T-helper 17 cell (primary cell): ENCODE measurements at regions not wholly inside any gene's neighbourhood (a gene's known extent, or its start where the extent isn't known, plus 50 kb on each side); places are given as distances from the start of the nearest gene placed in this dataset.
"Not testable (repeated sequence)": the region's sequence is repeated elsewhere in the genome, so short reads cannot be mapped to it uniquely, and the experiment has no call there.

Experiments
- ATAC-seq: fragments of 150-1000 bp; cut with Tn5 transposase; 2 replicates; pipeline ENCODE4 v1.10.0; 2021; ENCODE audit warnings: mild to moderate bottlenecking, moderate library complexity
- DNase-seq, 3 donors: peaks; one replicate each; pipeline versions ENCODE4 v3.0.0 to v3.0.0-alpha.2; 2020 to 2021
- H3K9me3 ChIP-seq: one replicate; pipeline ENCODE4 v1.7.0; 2013; ENCODE audit warnings: low read length, mild to moderate bottlenecking; ENCODE audit not compliant: control insufficient read depth, poor library complexity, severe bottlenecking
- H3K27ac Mint-ChIP-seq: one replicate; pipeline ENCODE4 v1.8.0; 2022; ENCODE audit warnings: mild to moderate bottlenecking, moderate library complexity, mixed read lengths
- H3K27me3 Mint-ChIP-seq: one replicate; pipeline ENCODE4 v1.8.0; 2022; ENCODE audit warnings: mixed read lengths
- H3K36me3 Mint-ChIP-seq: one replicate; pipeline ENCODE4 v1.8.0; 2022; ENCODE audit warnings: low read depth, mixed read lengths
- H3K4me1 Mint-ChIP-seq: one replicate; pipeline ENCODE4 v1.8.0; 2022; ENCODE audit warnings: mild to moderate bottlenecking, mixed read lengths
- H3K4me3 Mint-ChIP-seq: one replicate; pipeline ENCODE4 v1.8.0; 2022; ENCODE audit warnings: mild to moderate bottlenecking, moderate library complexity, mixed read lengths

DNA sequence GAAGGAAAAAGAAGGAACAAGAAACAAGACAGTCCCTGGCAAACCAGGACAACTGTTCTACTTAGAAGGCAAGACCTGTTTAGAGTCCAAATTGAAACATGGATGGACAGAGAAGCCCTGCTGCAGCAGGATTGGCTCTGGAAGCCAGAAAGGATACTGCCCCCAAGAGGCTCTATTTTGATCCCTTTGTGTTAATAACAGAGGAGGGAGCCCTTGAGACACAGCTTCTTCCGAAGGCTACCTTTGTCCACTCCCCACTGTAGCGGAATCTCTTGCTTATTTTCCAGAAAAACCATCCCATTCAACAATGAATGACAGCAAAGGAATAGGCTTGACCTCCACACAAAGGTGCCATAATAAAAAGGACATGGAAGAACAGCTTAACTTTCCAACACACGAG, 120.3 kb upstream of the FOXK1 start:
- H3K36me3 Mint-ChIP-seq = peaks cover 2% of the 10 kb centered on the region
- H3K9me3 ChIP-seq = no peaks in the 10 kb centered on the region
- no peak for ATAC-seq
- H3K4me3 Mint-ChIP-seq = no peak overlapping the region
- no peak for DNase-seq
- H3K27ac Mint-ChIP-seq = no peak overlapping the region
- H3K4me1 Mint-ChIP-seq = peaks cover 2% of the 10 kb centered on the region
- H3K27me3 Mint-ChIP-seq = peaks cover 41% of the 10 kb centered on the region

DNA sequence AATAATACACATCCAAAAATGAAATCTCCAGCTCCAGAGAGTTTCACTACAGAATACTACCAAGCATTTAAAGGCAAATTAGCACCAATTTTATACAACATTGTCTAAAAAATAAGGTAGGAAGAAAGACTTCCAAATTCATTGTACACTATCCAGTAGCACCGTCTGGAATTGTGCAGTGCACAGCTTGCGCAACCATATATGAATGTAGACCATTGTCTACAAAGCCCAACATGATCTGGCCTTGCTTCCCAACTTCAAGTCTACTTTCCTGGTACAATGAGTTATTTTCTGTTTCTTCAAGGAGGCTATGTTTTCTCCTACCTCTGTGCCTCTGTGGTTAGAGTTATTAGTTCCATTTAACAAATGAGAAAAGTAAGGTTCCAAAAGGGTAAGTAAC, 115.4 kb upstream of the FOXK1 start:
- no peak for ATAC-seq
- no peaks in the 10 kb centered on the region for H3K9me3 ChIP-seq
- peaks cover 2% of the 10 kb centered on the region for H3K36me3 Mint-ChIP-seq
- no peak for DNase-seq
- peaks cover 8% of the 10 kb centered on the region for H3K27me3 Mint-ChIP-seq
- no peaks in the 10 kb centered on the region for H3K4me1 Mint-ChIP-seq
- no peak overlapping the region for H3K27ac Mint-ChIP-seq
- H3K4me3 Mint-ChIP-seq = no peak overlapping the region

GRCh38 chr7:4574851-4575250, 107.2 kb upstream of the FOXK1 start:
- Mint-ChIP-seq H3K27me3 (peaks cover 9% of the 10 kb centered on the region), H3K4me3 (no peak overlapping the region), H3K36me3 (peaks cover 2% of the 10 kb centered on the region), H3K27ac (no peak overlapping the region), H3K4me1 (no peaks in the 10 kb centered on the region)
- DNase-seq = no peak
- no peaks in the 10 kb centered on the region for H3K9me3 ChIP-seq
- no peak for ATAC-seq

- Mint-ChIP-seq H3K4me3 (no peak overlapping the region), H3K4me1 (no peaks in the 10 kb centered on the region), H3K36me3 (peaks cover 2% of the 10 kb centered on the region), H3K27ac (no peak overlapping the region), H3K27me3 (peaks cover 9% of the 10 kb centered on the region)
- no peak for ATAC-seq
- no peaks in the 10 kb centered on the region for H3K9me3 ChIP-seq
- no peak for DNase-seq
Observed at GRCh38 chr7:4575254-4575653, 106.8 kb upstream of the FOXK1 start.

DNA sequence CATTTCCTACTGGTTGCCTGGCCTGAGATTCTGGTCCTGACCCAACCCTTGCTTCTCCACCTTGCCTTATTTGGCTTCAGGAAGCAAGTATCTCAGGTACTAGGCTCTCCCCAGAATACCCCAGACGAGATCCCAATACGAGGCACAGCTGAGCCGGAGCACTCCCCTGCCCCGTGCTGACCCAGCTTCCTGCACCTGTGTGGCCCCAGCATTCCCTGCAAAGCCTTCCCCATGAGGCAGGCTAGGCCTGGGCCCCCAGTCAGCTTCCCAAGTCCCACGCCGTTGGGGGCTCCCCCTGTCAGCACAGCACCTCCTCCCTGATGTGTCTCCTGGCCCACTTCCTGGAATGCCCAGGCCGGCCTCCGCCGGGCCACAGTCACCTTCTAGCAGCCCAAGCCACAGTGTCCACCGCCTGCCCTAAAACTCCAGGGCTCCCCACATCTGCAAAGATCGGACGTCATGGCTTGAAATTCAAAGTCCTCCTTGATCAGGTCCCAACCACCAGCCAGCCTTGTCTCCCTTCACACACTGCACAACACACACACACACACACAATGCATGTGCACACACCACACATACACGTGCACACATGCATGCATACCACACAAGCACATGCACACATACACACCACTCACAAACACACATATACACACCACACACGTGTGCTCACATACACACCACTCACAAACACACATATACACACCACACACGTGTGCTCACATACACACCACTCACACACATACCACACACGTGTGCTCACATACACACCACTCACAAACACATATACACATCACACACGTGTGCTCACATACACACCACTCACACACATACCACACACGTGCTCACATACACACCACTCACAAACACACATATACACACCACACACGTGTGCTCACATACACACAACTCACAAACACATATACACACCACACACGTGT, 78.9 kb upstream of the FOXK1 start:
- H3K4me1 Mint-ChIP-seq = no peaks in the 10 kb centered on the region
- peaks cover 17% of the 10 kb centered on the region for H3K27me3 Mint-ChIP-seq
- no peaks in the 10 kb centered on the region for H3K9me3 ChIP-seq
- H3K36me3 Mint-ChIP-seq = no peaks in the 10 kb centered on the region
- ATAC-seq (no peak), DNase-seq (no peak)
- H3K4me3 Mint-ChIP-seq = no peak overlapping the region
- H3K27ac Mint-ChIP-seq = no peak overlapping the region

- Mint-ChIP-seq H3K4me3 (no peak overlapping the region), H3K36me3 (no peaks in the 10 kb centered on the region), H3K27ac (no peak overlapping the region), H3K4me1 (no peaks in the 10 kb centered on the region), H3K27me3 (peaks cover 17% of the 10 kb centered on the region)
- no peak for ATAC-seq
- no peaks in the 10 kb centered on the region for H3K9me3 ChIP-seq
- no peak for DNase-seq
Observed at GRCh38 chr7:4603843-4604231, 78.3 kb upstream of the FOXK1 start.

- H3K4me1 Mint-ChIP-seq = no peaks in the 10 kb centered on the region
- ATAC-seq (no peak), DNase-seq (no peak)
- no peak overlapping the region for H3K27ac Mint-ChIP-seq
- H3K36me3 Mint-ChIP-seq = no peaks in the 10 kb centered on the region
- peaks cover 17% of the 10 kb centered on the region for H3K27me3 Mint-ChIP-seq
- H3K4me3 Mint-ChIP-seq = no peak overlapping the region
- no peaks in the 10 kb centered on the region for H3K9me3 ChIP-seq
Observed at GRCh38 chr7:4604456-4604940, 77.6 kb upstream of the FOXK1 start.

DNA sequence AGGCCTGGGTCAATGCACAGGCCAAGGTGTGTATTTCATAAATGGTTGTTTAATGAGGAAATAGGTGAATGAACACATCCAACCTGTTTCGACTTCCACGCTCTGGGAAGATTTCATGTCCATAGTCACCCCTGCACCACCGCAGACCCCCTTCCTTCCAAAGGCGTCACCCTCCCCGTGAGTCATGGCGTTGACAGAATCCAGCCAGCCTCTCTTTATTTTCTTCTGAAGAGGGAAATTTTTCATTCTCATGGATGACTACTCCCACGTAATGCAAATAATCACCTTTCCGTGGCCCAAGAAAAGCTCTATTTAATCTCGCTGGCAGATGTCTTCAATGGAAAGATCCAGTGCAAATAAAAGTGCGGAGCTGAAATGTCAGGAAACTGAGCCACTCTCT, 75.3 kb upstream of the FOXK1 start:
- H3K9me3 ChIP-seq = no peaks in the 10 kb centered on the region
- DNase-seq (no peak), ATAC-seq (no peak)
- peaks cover 4% of the 10 kb centered on the region for H3K4me1 Mint-ChIP-seq
- H3K27ac Mint-ChIP-seq = no peak overlapping the region
- peaks cover 11% of the 10 kb centered on the region for H3K27me3 Mint-ChIP-seq
- H3K4me3 Mint-ChIP-seq = no peak overlapping the region
- no peaks in the 10 kb centered on the region for H3K36me3 Mint-ChIP-seq

DNA sequence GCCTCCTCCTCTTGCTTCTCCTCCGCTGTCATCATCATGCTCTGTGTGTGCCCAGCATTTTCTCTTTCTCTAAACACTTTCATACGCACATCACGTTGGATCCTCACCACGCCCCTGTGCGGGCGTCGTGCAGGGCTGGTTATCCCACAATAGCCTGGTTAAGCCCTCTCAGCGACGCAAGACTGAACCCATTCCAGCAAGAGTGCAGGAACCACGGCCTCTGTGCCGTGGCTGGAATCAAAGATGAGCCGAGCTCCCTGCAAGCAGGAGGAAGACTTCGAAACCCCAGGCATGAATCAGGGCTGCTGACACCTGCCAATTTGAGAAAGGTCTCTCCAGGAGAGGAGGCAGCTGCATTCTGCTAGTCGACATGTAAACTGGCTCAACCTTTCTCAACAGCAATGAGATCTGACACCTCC, 74.8 kb upstream of the FOXK1 start:
- H3K9me3 ChIP-seq = no peaks in the 10 kb centered on the region
- Mint-ChIP-seq H3K27ac (no peak overlapping the region), H3K36me3 (no peaks in the 10 kb centered on the region), H3K27me3 (peaks cover 11% of the 10 kb centered on the region), H3K4me3 (no peak overlapping the region), H3K4me1 (peaks cover 4% of the 10 kb centered on the region)
- DNase-seq (no peak), ATAC-seq (no peak)

DNA sequence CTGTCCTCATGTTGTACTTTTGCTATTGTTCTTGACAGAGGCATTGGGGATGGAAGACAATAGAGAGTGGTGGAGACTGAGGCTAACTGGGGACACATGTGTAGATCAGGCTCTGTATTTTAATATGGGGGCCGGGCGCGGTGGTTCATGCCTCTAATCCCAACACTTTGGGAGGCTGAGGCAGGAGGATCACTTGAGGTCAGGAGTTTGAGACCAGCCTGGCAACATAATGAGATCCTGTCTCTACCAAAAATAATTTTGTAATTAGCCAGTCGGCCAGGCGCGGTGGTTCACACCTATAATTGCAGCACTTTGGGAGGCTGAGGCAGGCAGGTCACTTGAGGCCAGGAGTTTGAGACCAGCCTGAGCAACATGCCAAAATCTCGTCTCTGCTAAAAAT, 72.5 kb upstream of the FOXK1 start:
- H3K27ac Mint-ChIP-seq, H3K4me3 Mint-ChIP-seq, ATAC-seq, H3K36me3 Mint-ChIP-seq, H3K9me3 ChIP-seq, DNase-seq: not testable (repeated sequence)
- Mint-ChIP-seq H3K4me1 (peaks cover 12% of the 10 kb centered on the region), H3K27me3 (peaks cover 11% of the 10 kb centered on the region)

- no peaks in the 10 kb centered on the region for H3K36me3 Mint-ChIP-seq
- H3K4me3 Mint-ChIP-seq = no peak overlapping the region
- ATAC-seq (peak; percentile 90), DNase-seq (peak in 2 of 3 donors; percentile 20 to 43)
- peaks cover 11% of the 10 kb centered on the region for H3K27me3 Mint-ChIP-seq
- no peak overlapping the region for H3K27ac Mint-ChIP-seq
- H3K9me3 ChIP-seq = no peaks in the 10 kb centered on the region
- peaks cover 12% of the 10 kb centered on the region for H3K4me1 Mint-ChIP-seq
Observed at GRCh38 chr7:4610768-4611467, 71.2 kb upstream of the FOXK1 start.

GRCh38 chr7:4612237-4612636, 69.9 kb upstream of the FOXK1 start:
- Mint-ChIP-seq H3K27ac (no peak overlapping the region), H3K4me3 (no peak overlapping the region)
- ATAC-seq = no peak

DNA sequence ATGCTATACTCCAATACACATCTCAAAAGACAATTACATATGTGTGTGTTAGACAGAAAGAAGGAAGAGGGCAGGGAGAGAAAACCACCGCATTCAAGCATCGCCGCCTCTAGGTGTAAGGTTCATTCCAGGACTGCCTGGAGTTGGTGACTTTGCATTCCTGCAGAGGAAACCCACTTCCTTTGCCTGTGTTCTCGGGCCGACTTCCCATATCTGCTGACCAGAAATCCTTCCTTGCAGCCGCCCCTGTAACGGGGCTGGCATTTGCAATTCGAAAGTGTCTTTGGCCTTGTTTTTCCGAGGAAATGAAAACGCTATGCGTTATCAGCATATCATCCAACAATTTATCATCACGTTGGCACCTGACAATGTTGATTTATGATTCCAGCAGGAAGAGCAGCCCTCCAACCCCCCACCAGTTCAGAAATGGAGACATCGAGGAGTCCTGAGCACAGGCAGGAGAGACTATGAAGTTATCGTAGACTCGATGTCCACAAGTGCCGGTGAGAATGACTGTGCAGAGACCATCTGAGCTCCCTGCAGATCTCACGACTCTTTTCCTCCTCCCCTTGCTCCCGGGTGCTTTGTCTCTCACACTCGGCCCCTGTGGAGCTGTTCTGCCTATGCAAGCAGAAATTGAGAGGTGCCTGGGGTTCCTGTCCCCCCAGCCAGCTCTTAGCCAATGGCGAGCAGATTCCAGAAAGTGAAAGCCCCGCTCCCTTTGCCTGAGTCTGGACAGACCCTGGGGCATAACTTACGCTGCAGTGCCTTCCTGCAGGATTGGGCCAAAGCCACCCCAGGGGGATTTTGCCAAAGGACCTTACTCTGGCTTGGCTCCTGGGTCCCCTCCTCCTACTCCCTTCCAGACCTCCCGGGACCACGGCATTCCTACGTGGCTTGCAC, 68.9 kb upstream of the FOXK1 start:
- DNase-seq (no peak), ATAC-seq (no peak)
- H3K27ac Mint-ChIP-seq = peak overlapping the region; percentile 34
- peaks cover 12% of the 10 kb centered on the region for H3K4me1 Mint-ChIP-seq
- H3K4me3 Mint-ChIP-seq = peak overlapping the region; percentile 45
- H3K36me3 Mint-ChIP-seq = no peaks in the 10 kb centered on the region
- H3K9me3 ChIP-seq = no peaks in the 10 kb centered on the region
- H3K27me3 Mint-ChIP-seq = no peaks in the 10 kb centered on the region

More at GRCh38 chr7:4612237-4612636, 69.9 kb upstream of the FOXK1 start:
- Mint-ChIP-seq H3K27me3 (peaks cover 3% of the 10 kb centered on the region), H3K36me3 (no peaks in the 10 kb centered on the region), H3K4me1 (peaks cover 12% of the 10 kb centered on the region)
- H3K9me3 ChIP-seq = no peaks in the 10 kb centered on the region
- DNase-seq = no peak
